Left ventricle myocardium superior (tissue), 1 donor: ENCODE measurements at regions not wholly inside any gene's neighbourhood (a gene's known extent, or its start where the extent isn't known, plus 50 kb on each side); places are given as distances from the start of the nearest gene placed in this dataset.
"Not testable (repeated sequence)": the region's sequence is repeated elsewhere in the genome, so short reads cannot be mapped to it uniquely, and the experiment has no call there.

Experiments used
- ATAC-seq: fragments of 200-7000 bp; cut with Tn5 transposase; one replicate; pipeline ENCODE4 v1.9.1; 2020; ENCODE audit warnings: mild to moderate bottlenecking, moderate library complexity
- DNase-seq: peaks from one replicate; pipeline ENCODE4 v3.0.0-alpha.2; 2020
- intact Hi-C: fragments of 100-400 bp; cut with micrococcal nuclease; formaldehyde crosslinking; loops from one replicate; pipeline ENCODE4 v1.11.0; 2022
- donor health status: DM: no; HTN: yes; CAD: no; lungs with severe emphysema.

- intact Hi-C loops: no loop called here
- DNase-seq (no peak), ATAC-seq (no peak)
Measured at GRCh38 chr12:115374480-115375185, 690.7 kb upstream of the TBX3 start.

GRCh38 chr12:115371711-115372110 is 687.7 kb upstream of the TBX3 start:
- DNase-seq (no peak), ATAC-seq (no peak)
- intact Hi-C loops: no loop called here

- DNase-seq (no peak), ATAC-seq (no peak)
- intact Hi-C loops: no loop called here
Measured at GRCh38 chr12:115370650-115371049, 686.7 kb upstream of the TBX3 start.

- DNase-seq: no peak
- no peak for ATAC-seq
- intact Hi-C loops: no loop called here
Measured at GRCh38 chr12:115370207-115370606, 686.2 kb upstream of the TBX3 start.

GRCh38 chr12:115366277-115366676 is 682.3 kb upstream of the TBX3 start:
- intact Hi-C loops, DNase-seq, ATAC-seq: not testable (repeated sequence)

- intact Hi-C loops: not testable (repeated sequence)
Measured at GRCh38 chr12:115365765-115366164, 681.8 kb upstream of the TBX3 start.

GRCh38 chr12:115364921-115365320 is 680.9 kb upstream of the TBX3 start:
- ATAC-seq: no peak
- DNase-seq: no peak
- intact Hi-C loops: no loop called here

More at GRCh38 chr12:115365765-115366164, 681.8 kb upstream of the TBX3 start:
- not testable (repeated sequence) for ATAC-seq, DNase-seq

GRCh38 chr12:115362339-115362976 is 678.5 kb upstream of the TBX3 start:
- intact Hi-C loops: no loop called here
- DNase-seq (no peak), ATAC-seq (no peak)

GRCh38 chr12:115357681-115358080 is 673.7 kb upstream of the TBX3 start:
- intact Hi-C loops: no loop called here
- DNase-seq (no peak), ATAC-seq (no peak)

GRCh38 chr12:115355301-115355700 is 671.3 kb upstream of the TBX3 start:
- intact Hi-C loops: no loop called here

GRCh38 chr12:115354007-115354890 is 670.3 kb upstream of the TBX3 start:
- intact Hi-C loops: no loop called here
- ATAC-seq: peak; percentile 85
- DNase-seq: peak; percentile 32

More at GRCh38 chr12:115355301-115355700, 671.3 kb upstream of the TBX3 start:
- DNase-seq: no peak
- ATAC-seq: no peak

- intact Hi-C loops: no loop called here
- no peak for ATAC-seq
- no peak for DNase-seq
Measured at GRCh38 chr12:115353467-115353866, 669.5 kb upstream of the TBX3 start.

GRCh38 chr12:115351514-115352077 is 667.6 kb upstream of the TBX3 start:
- DNase-seq (no peak), ATAC-seq (no peak)
- intact Hi-C loops: no loop called here

- DNase-seq: no peak
- ATAC-seq: no peak
- intact Hi-C loops: no loop called here
Measured at GRCh38 chr12:115349711-115350110, 665.7 kb upstream of the TBX3 start.

- ATAC-seq (no peak), DNase-seq (no peak)
- intact Hi-C loops: no loop called here
Measured at GRCh38 chr12:115348301-115348700, 664.3 kb upstream of the TBX3 start.

- no peak for DNase-seq
- no peak for ATAC-seq
- intact Hi-C loops: no loop called here
Measured at GRCh38 chr12:115343601-115344000, 659.6 kb upstream of the TBX3 start.

GRCh38 chr12:115343008-115343407 is 659.0 kb upstream of the TBX3 start:
- intact Hi-C loops: no loop called here
- ATAC-seq (no peak), DNase-seq (no peak)

GRCh38 chr12:115341442-115341841 is 657.5 kb upstream of the TBX3 start:
- ATAC-seq: peak; percentile 73
- intact Hi-C loops: no loop called here
- DNase-seq: peak; percentile 48

GRCh38 chr12:115338566-115339294 is 654.8 kb upstream of the TBX3 start:
- DNase-seq (no peak), ATAC-seq (no peak)
- intact Hi-C loops: no loop called here
